ENCODE measurements at regions not wholly inside any gene's neighbourhood (a gene's known extent, or its start where the extent isn't known, plus 50 kb on each side); places are given as distances from the start of the nearest gene placed in this dataset.
A peak's percentile ranks its signal among the peaks of the same experiment; 100 is the strongest.

GRCh38 chr9:12874395-12874794 lies 99.6 kb downstream of the LURAP1L start:
- DNase-seq: no peak

DNA sequence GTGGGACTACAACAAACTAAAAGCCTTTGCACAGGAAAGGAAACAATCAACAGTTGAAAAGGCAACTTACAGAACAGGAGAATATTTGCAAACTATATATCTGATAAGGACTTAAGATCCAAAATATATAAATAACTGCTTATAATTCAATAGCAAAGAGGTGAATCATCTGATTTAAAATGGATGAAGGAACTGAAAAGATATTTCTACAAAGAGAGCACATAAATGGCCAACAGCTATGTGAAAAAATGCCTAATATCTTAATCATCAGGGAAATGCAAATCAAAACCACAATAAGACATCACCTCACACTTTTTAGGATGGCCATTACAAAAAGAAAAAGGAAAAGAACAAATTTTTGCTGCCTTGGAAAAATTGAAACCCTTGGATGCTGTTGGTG lies 100.4 kb downstream of the LURAP1L start:
- DNase-seq: no peak

GRCh38 chr9:12876872-12877271 lies 102.1 kb downstream of the LURAP1L start:
- no peak for DNase-seq

GRCh38 chr9:12878351-12878978 lies 103.6 kb downstream of the LURAP1L start:
- no peak for DNase-seq

DNA sequence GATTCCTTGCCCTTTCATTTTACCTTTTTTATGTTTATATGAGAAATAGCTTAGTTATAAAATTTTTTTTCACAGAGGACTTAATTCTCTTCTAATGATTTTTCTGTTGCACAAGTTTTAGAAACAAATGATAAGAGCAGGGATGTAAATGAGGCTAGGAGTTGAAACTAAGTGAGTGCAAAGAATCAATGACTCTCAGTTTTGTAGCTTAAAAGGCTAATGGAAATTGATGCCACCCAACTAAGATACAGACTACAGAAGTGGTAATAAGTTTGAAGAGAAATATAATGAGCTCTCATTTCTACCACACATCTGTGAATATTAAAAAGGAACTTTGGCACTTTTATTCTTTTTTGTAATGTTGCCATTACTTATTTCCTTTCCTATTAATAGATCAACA lies 105.1 kb downstream of the LURAP1L start:
- DNase-seq: no peak

- DNase-seq: no peak
Observed at GRCh38 chr9:12880406-12881015, 105.7 kb downstream of the LURAP1L start.

DNA sequence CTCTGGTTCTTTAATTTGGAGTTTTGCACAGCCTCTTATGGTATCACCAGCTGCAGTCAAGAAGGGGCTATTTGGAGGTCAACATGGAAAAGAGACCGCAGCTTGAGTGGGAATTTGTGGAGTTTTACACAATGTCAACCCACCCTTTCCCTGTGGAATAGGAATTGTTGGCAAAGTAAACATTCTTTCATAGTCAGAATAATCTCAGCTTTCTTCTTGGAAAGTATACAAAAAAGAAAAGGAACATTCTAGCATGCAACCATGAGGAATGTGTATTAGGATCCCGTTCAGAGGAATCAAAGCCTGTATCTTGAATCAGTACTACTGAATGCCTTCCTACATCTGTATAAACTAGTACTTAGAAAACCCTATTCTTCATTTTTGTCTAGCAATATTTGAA lies 107.6 kb downstream of the LURAP1L start:
- DNase-seq: no peak

- peak; percentile 14 to 57 for DNase-seq
Observed at GRCh38 chr9:12884736-12885395, 110.0 kb downstream of the LURAP1L start.

DNA sequence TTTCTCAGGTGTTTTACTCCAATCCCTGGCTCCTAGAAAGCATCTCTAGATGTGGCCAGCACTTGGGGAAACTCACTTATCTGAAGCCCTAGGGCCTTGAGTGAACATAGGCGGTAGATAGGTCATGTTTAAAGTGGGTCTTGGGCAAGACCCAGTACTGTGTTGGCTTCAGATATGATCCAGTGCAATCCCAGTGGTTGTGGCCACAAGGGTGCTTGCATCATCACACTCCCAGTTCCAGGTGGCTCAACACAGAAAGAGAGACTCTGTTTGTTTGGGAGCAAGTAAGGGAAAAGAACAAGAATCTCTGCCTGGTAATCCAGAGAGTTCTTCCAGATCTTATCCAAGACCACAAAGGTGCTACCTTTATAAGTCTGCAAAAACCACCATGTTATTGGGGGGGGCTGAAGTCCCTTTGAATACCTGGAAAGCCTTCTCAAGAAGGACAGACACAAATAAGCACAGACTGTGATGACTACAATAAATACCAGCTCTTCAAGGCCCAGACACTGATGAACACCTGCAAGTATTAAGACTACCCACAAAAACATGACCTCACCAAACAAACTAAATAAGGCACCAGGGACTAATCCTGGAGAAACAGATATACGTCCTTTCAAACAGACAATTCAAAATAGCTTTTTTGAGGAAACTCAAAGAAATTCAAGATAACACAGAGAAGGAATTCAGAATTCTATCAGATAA lies 114.7 kb downstream of the LURAP1L start:
- DNase-seq: no peak

GRCh38 chr9:12891588-12891987 lies 116.8 kb downstream of the LURAP1L start:
- no peak for DNase-seq

GRCh38 chr9:12903316-12903715 lies 128.5 kb downstream of the LURAP1L start:
- DNase-seq: no peak

DNA sequence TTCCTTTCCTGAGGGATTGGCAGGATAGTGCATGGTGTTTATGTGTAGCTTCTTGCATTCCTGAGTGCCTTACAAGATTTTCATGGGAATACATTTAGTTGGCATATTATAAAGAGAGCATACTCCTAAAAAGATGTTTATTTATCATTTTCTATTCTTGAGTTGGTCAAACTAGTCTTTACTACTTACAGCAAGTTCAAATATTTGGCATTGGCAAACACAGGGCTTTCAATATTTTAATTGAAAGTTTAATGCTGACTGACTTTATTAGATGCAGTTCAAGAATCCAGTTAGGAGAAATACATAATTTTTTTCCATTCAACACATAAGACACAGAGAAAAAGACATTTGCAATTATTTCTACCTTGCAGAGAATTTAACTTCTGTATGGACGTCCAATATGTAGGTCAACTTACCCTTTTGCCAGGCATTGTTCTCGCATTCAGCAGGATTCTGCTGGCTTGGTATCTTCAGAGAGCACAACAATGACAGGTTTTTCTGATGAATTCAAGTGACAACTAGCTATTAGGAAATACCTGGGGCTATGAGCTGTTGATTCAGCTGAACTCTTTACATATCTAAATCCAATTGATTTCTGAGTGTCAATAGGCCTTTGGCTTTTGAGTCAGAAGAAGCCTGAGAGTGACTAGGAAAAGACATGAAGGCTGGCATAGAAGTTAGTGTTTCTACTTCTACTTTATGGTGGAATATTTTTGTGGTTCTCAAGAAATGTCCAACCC lies 129.6 kb downstream of the LURAP1L start:
- DNase-seq: no peak

GRCh38 chr9:12906646-12907045 lies 131.8 kb downstream of the LURAP1L start:
- no peak for DNase-seq

- peak; percentile 72 to 79 for DNase-seq
Observed at GRCh38 chr9:12908895-12909294, 134.1 kb downstream of the LURAP1L start.

DNA sequence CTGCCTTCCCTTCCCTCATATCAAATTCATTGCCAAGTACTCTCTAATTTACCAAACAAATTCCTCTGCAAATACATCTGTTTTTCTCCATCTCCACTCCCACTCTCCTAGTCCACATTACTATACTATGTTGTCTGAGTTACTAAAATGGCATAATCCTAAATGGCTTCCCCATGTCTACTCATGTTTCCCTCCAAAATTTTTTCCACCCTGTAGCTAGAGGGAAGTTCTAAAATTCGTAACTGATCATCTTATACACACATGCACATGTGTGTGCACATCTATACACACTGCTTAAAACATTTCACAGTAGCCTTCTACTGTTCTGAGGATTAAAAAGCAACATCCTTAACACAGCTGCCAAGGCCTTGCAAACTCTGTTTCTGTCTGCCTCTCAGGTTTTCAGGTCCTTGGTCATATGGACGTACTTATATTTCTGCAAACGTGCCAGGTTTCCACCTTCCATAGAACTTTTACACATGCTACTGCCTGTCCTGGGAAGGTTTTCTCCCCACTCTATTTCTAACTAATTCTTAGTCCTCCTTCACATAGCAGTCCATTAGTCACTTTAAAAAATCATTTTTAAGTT lies 140.6 kb downstream of the LURAP1L start:
- peak in 1 of 2 experiments; percentile 11 for DNase-seq

DNA sequence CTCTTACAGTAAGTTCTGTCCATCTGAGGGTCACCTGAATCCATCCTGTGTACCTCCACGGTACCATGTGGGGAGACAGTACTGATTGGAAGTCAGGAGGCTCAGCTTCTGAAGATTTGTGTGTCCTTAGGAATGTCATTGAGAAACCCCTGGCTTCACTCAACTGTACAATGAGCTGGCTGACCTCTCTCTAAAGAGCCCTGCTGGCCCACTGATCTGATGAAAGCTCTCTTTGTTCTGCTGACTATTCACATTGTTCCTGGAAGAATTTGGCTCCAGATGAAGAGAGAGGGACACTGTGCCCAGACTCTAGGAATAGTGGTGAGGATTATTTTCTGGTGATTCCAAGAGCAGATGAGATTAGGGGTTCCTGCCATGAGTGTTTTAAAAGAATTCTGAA lies 141.2 kb downstream of the LURAP1L start:
- peak; percentile 2 to 22 for DNase-seq

- DNase-seq: no peak
Observed at GRCh38 chr9:12920437-12920836, 145.6 kb downstream of the LURAP1L start.

DNA sequence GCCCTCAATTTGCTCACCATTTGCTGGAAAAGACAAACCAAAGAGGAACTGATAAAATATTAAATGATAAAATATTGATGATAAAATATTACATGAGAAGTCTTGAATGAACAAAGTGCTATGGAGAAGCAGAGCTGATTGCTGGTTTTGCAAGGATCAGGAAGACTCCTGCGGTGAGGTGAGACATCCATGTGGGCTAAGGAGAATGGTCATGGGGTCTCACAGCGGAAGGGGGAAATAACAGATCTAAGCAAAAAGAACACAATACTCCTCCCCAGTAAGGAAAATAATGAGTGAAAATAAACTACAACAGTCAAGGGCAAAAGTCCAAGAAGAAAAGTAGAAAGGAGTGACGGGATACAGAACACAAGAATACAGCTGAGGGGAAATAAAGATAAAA lies 146.8 kb downstream of the LURAP1L start:
- DNase-seq: no peak

DNA sequence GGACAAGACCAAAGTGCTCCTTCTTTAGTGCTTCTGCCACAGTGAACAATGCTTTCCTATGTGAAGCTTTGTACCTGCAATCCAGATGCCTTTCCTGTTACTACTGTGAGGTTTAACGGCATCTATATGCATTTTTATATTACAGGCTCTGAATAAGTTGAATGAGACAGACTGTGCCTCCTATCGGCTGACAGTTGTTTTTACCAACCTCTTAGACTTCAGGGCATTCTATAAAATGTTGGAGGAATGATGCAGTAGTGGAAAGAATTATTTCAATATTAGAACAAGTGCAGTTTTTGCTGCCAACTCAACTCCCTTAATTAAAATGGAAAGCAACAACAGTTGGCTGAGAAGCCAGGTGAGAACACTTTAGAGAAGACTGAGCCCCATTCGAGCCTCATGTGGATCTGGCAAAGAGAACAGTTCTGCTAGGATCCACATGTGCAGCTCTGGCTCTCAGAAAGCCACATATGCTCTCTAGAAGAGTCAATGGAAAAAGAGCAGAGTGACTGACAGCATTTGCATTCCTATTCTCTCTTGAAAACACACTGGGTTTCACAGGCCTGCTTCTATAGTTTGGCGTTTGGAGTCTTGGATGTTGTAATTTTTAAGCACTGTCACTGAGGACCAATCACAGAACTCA lies 147.5 kb downstream of the LURAP1L start:
- DNase-seq: no peak

GRCh38 chr9:12923468-12924009 lies 148.7 kb downstream of the LURAP1L start:
- DNase-seq: no peak

GRCh38 chr9:12930906-12931305 lies 156.1 kb downstream of the LURAP1L start:
- no peak for DNase-seq

DNA sequence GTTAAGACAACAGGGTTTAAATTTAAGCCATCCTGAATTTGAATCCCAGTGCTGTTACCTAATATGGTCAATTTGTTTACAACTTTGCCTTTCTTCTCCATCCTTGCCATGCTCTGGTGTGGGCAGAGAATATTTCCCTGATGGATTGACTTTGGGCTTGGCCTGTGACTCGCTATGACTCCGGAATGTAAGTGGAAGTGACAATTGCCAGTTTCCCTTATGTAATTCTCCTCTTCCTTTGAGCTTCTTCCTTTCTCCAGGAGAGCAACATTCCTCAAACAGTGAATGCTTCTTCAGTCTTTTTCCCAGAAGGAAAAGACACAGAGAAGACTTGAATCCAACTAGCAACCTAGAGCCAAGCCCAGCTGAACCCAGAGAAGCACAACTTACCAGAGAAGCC lies 159.1 kb downstream of the LURAP1L start:
- no peak for DNase-seq
